ENCODE measurements at regions not wholly inside any gene's neighbourhood (a gene's known extent, or its start where the extent isn't known, plus 50 kb on each side); places are given as distances from the start of the nearest gene placed in this dataset.

DNA sequence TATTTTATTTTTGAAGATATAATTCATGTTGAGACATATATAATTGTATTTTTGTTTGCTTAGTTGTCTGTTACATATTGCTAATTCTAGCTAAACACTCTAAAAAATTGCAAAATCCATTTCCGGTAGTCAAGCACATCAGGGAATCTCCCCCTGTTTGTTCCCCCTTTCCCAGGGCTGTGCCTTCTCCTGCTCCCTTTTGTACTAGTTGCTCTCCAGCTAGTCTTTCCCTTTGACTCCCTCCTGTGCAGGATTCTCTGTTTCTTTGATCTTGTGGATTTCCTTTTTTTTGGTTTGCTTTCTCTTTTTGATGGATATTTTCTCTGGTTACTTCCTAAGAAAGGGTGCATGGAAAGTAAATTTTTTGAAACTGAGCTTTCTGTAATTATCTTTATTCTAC is 188.1 kb upstream of the PLET1 start:
- TF ChIP-seq, protein P1, sequence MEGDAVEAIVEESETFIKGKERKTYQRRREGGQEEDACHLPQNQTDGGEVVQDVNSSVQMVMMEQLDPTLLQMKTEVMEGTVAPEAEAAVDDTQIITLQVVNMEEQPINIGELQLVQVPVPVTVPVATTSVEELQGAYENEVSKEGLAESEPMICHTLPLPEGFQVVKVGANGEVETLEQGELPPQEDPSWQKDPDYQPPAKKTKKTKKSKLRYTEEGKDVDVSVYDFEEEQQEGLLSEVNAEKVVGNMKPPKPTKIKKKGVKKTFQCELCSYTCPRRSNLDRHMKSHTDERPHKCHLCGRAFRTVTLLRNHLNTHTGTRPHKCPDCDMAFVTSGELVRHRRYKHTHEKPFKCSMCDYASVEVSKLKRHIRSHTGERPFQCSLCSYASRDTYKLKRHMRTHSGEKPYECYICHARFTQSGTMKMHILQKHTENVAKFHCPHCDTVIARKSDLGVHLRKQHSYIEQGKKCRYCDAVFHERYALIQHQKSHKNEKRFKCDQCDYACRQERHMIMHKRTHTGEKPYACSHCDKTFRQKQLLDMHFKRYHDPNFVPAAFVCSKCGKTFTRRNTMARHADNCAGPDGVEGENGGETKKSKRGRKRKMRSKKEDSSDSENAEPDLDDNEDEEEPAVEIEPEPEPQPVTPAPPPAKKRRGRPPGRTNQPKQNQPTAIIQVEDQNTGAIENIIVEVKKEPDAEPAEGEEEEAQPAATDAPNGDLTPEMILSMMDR (IDR thresholded peaks at IDR 0.05; ENCODE audit: low read depth, low read length, missing input control) = no peak
- TF ChIP-seq TAF1 (conservative IDR thresholded peaks at IDR 0.05) = no peak
- TF ChIP-seq HNF4G (IDR thresholded peaks at IDR 0.05) = no peak
- TF ChIP-seq, protein P2, sequence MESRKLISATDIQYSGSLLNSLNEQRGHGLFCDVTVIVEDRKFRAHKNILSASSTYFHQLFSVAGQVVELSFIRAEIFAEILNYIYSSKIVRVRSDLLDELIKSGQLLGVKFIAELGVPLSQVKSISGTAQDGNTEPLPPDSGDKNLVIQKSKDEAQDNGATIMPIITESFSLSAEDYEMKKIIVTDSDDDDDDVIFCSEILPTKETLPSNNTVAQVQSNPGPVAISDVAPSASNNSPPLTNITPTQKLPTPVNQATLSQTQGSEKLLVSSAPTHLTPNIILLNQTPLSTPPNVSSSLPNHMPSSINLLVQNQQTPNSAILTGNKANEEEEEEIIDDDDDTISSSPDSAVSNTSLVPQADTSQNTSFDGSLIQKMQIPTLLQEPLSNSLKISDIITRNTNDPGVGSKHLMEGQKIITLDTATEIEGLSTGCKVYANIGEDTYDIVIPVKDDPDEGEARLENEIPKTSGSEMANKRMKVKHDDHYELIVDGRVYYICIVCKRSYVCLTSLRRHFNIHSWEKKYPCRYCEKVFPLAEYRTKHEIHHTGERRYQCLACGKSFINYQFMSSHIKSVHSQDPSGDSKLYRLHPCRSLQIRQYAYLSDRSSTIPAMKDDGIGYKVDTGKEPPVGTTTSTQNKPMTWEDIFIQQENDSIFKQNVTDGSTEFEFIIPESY (IDR thresholded peaks at IDR 0.05) = no peak
- TF ChIP-seq, protein P3, sequence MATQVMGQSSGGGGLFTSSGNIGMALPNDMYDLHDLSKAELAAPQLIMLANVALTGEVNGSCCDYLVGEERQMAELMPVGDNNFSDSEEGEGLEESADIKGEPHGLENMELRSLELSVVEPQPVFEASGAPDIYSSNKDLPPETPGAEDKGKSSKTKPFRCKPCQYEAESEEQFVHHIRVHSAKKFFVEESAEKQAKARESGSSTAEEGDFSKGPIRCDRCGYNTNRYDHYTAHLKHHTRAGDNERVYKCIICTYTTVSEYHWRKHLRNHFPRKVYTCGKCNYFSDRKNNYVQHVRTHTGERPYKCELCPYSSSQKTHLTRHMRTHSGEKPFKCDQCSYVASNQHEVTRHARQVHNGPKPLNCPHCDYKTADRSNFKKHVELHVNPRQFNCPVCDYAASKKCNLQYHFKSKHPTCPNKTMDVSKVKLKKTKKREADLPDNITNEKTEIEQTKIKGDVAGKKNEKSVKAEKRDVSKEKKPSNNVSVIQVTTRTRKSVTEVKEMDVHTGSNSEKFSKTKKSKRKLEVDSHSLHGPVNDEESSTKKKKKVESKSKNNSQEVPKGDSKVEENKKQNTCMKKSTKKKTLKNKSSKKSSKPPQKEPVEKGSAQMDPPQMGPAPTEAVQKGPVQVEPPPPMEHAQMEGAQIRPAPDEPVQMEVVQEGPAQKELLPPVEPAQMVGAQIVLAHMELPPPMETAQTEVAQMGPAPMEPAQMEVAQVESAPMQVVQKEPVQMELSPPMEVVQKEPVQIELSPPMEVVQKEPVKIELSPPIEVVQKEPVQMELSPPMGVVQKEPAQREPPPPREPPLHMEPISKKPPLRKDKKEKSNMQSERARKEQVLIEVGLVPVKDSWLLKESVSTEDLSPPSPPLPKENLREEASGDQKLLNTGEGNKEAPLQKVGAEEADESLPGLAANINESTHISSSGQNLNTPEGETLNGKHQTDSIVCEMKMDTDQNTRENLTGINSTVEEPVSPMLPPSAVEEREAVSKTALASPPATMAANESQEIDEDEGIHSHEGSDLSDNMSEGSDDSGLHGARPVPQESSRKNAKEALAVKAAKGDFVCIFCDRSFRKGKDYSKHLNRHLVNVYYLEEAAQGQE (IDR thresholded peaks at IDR 0.05) = no peak
- no peak for TF ChIP-seq RAD21 (IDR thresholded peaks at IDR 0.05)

Measured in liver (tissue), 3 donors.